BJ (cell line): ENCODE measurements at regions not wholly inside any gene's neighbourhood (a gene's known extent, or its start where the extent isn't known, plus 50 kb on each side); places are given as distances from the start of the nearest gene placed in this dataset.

ENCODE experiments used
- CTCF ChIA-PET: fragments of 350-600 bp; formaldehyde crosslinking; extraction: SDS; loops from one replicate; lab custom pipeline; 2021; ENCODE audit warnings: antibody characterized with exemption, inconsistent platforms; lab: Yijun Ruan, JAX
- POLR2A ChIA-PET: fragments of 300-600 bp; sonication (Branson Sonifier 250); formaldehyde crosslinking; extraction: SDS; loops from one replicate; lab custom pipeline; 2021; ENCODE audit warnings: antibody characterized with exemption; lab: Charles Lee
- DNase-seq: peaks from one replicate; pipeline ENCODE4 v3.0.0-alpha.2; 2011; ENCODE audit warnings: low read depth
- H3K27me3 ChIP-seq: 2 replicates; pipeline ENCODE4 v1.6.0; 2011; ENCODE audit warnings: low read length; ENCODE audit not compliant: control insufficient read depth, insufficient read depth
- H3K36me3 ChIP-seq: 2 replicates; pipeline ENCODE4 v1.5.1; 2011; ENCODE audit warnings: low read length; ENCODE audit not compliant: control insufficient read depth, insufficient read depth
- H3K4me3 ChIP-seq: 2 replicates; pipeline ENCODE4 v1.5.1; 2011; ENCODE audit warnings: low read depth, mild to moderate bottlenecking, control low read depth, low read length
- CTCF ChIP-seq: IDR thresholded peaks from 2 replicates; pipeline ENCODE4 v1.5.1; 2011; ENCODE audit warnings: low read depth, mild to moderate bottlenecking, control low read depth, inconsistent platforms, low read length, moderate library complexity; ENCODE audit not compliant: insufficient read depth

- TF ChIP-seq CTCF = no peak
- ChIA-PET CTCF (no interaction called here), POLR2A (no interaction called here)
- no peaks in the 10 kb centered on the region for H3K36me3 ChIP-seq
- H3K4me3 ChIP-seq = no peak overlapping the region
- no peak for DNase-seq
- H3K27me3 ChIP-seq = no peaks in the 10 kb centered on the region
Observed at GRCh38 chr7:81138870-81139269, 220.0 kb upstream of the SEMA3C start.

- TF ChIP-seq CTCF = no peak
- no peaks in the 10 kb centered on the region for H3K36me3 ChIP-seq
- ChIA-PET POLR2A (no interaction called here), CTCF (no interaction called here)
- no peak for DNase-seq
- no peaks in the 10 kb centered on the region for H3K27me3 ChIP-seq
- no peak overlapping the region for H3K4me3 ChIP-seq
Observed at GRCh38 chr7:81135324-81135723, 216.5 kb upstream of the SEMA3C start.

- POLR2A ChIA-PET = no interaction called here
- TF ChIP-seq CTCF = no peak
Observed at GRCh38 chr7:81128011-81128410, 209.2 kb upstream of the SEMA3C start.

GRCh38 chr7:81120803-81121202 is 202.0 kb upstream of the SEMA3C start:
- no peak for TF ChIP-seq CTCF
- no peak overlapping the region for H3K4me3 ChIP-seq
- no peaks in the 10 kb centered on the region for H3K27me3 ChIP-seq
- CTCF ChIA-PET = interaction anchor here (0.9 kb wide), 1 partner anchor 12 kb away, joined by 3 read pairs; no protein-coding TSS in a partner anchor
- DNase-seq = no peak
- POLR2A ChIA-PET = no interaction called here
- H3K36me3 ChIP-seq = no peaks in the 10 kb centered on the region

More at GRCh38 chr7:81128011-81128410, 209.2 kb upstream of the SEMA3C start:
- CTCF ChIA-PET = interaction anchor here (1.1 kb wide), 1 partner anchor 12 kb away, joined by 3 read pairs; no protein-coding TSS in a partner anchor
- no peak overlapping the region for H3K4me3 ChIP-seq
- no peaks in the 10 kb centered on the region for H3K27me3 ChIP-seq
- no peaks in the 10 kb centered on the region for H3K36me3 ChIP-seq
- no peak for DNase-seq

- Histone ChIP-seq H3K4me3 (no peak overlapping the region), H3K36me3 (no peaks in the 10 kb centered on the region), H3K27me3 (no peaks in the 10 kb centered on the region)
- DNase-seq = no peak
- no peak for TF ChIP-seq CTCF
- ChIA-PET POLR2A (no interaction called here), CTCF (interaction anchor here (0.9 kb wide), 1 partner anchor 11 kb away, joined by 3 read pairs; no protein-coding TSS in a partner anchor)
Observed at GRCh38 chr7:81120111-81120510, 201.3 kb upstream of the SEMA3C start.
